ENCODE measurements at regions not wholly inside any gene's neighbourhood (a gene's known extent, or its start where the extent isn't known, plus 50 kb on each side); places are given as distances from the start of the nearest gene placed in this dataset.
A peak's percentile ranks its signal among the peaks of the same experiment; 100 is the strongest.
"Not testable (repeated sequence)": the region's sequence is repeated elsewhere in the genome, so short reads cannot be mapped to it uniquely, and the experiment has no call there.

DNA sequence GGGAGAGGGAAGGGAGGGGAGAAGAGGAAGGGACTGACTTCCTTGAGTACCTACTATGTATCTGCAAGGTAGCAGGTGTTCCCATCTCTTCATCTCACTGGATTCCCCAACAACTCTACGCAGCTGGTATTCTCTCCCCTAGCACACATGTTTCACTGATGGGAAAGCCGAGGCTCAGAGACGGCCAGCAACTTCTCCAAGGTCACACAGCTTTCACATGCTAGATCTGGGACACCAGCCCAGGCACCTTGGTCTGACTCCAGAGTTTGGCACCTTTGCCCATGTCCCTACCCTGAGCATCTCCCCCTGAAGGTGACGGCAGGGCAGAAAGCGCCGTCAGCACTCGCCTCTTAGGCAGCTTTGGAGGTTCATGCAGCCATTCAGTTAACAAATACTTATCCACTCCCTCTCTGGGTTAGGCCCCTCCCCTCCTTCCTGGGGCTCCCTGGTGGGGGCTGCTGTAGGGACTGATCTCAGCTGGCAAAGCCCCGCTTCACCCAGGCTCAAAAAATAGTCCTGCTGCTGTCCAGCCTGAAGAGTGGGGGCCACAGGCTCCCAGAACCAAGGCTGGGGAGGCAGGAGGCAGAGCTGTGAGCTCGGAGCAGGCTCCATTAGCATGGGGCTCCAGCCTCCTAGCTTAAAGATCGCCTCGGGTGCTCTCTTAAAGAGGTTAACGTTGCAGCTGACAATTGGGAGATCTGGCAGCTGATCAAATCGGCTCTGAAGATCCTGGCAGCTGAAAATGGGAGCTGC, 79.4 kb downstream of the IGLL1 start:
- H3F3A ChIP-seq (ENCODE audit: low read depth), result no peaks in the 10 kb centered on the region
- H3K4me2 ChIP-seq, result no peak overlapping the region
- peaks cover 34% of the 10 kb centered on the region for H3K4me1 Mint-ChIP-seq

DNA sequence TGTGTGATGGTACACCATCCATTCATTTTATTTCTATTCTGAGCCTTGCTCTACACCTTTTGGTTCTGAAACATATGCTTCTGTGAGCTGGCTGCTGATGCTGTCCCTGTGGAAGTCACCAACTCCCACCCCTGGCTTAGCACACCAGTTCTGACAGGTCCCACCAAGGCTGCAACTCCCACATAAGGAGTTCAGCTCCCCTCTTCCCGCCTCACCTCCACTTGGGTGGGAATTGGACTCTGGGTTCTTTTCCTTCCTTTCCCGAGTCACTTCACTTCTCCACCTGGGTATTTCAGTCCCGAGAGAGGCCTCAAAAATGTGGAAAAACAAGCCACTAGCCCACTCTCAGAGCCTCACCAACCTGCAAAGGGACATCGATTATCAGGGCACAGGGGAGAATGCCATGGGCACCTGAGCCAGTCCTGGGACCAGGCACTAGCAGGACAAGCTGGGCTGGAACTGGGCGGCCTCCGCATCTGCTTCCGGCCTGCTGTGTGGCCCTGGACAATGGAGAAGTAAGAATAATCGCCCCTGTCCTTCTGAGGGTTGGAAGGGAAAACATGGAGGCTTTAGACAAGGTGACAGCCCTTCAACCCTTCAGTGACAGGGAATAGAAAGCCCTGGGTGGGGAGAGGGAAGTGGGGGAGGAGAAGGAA, 80.1 kb downstream of the IGLL1 start:
- H3K4me3 ChIP-seq, result no peak overlapping the region
- no peaks in the 10 kb centered on the region for H3K36me3 ChIP-seq
- no peaks in the 10 kb centered on the region for H4K20me1 ChIP-seq (ENCODE audit: low read depth)
- H3K9ac ChIP-seq, result no peak overlapping the region
- H3K4me3 Mint-ChIP-seq, result no peak overlapping the region
- H3K27me3 Mint-ChIP-seq (ENCODE audit: insufficient read depth, low read depth), result peaks cover 13% of the 10 kb centered on the region
- H3K4me2 ChIP-seq, result no peak overlapping the region
- TF ChIP-seq EZH2phosphoT487 (IDR thresholded peaks at IDR 0.05) (no peak), EZH2 (IDR thresholded peaks at IDR 0.05) (no peak)
- TF ChIP-seq, protein P1, sequence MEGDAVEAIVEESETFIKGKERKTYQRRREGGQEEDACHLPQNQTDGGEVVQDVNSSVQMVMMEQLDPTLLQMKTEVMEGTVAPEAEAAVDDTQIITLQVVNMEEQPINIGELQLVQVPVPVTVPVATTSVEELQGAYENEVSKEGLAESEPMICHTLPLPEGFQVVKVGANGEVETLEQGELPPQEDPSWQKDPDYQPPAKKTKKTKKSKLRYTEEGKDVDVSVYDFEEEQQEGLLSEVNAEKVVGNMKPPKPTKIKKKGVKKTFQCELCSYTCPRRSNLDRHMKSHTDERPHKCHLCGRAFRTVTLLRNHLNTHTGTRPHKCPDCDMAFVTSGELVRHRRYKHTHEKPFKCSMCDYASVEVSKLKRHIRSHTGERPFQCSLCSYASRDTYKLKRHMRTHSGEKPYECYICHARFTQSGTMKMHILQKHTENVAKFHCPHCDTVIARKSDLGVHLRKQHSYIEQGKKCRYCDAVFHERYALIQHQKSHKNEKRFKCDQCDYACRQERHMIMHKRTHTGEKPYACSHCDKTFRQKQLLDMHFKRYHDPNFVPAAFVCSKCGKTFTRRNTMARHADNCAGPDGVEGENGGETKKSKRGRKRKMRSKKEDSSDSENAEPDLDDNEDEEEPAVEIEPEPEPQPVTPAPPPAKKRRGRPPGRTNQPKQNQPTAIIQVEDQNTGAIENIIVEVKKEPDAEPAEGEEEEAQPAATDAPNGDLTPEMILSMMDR (IDR thresholded peaks at IDR 0.05), result no peak
- DNase-seq (ENCODE audit: low spot score), result no peak
- no peaks in the 10 kb centered on the region for H3K9me3 Mint-ChIP-seq
- no peak overlapping the region for H2AFZ ChIP-seq (replicated peaks)
- H3K27ac ChIP-seq, result no peak overlapping the region
- peak overlapping the region; percentile 78 for H3K27ac Mint-ChIP-seq
- H3K4me1 Mint-ChIP-seq, result peaks cover 37% of the 10 kb centered on the region
- no peaks in the 10 kb centered on the region for H3K9me3 ChIP-seq (ENCODE audit: low read depth)
- peaks cover 7% of the 10 kb centered on the region for H3K4me1 ChIP-seq
- no peaks in the 10 kb centered on the region for H3F3A ChIP-seq (ENCODE audit: low read depth)
- no peaks in the 10 kb centered on the region for H3K79me2 ChIP-seq (ENCODE audit: low read depth)
- H3K27me3 ChIP-seq, result no peaks in the 10 kb centered on the region
- H3K36me3 Mint-ChIP-seq, result no peaks in the 10 kb centered on the region

More for the DNA sequence above, 79.4 kb downstream of the IGLL1 start:
- TF ChIP-seq, protein P1 (IDR thresholded peaks at IDR 0.05), result no peak
- TF ChIP-seq EZH2phosphoT487 (IDR thresholded peaks at IDR 0.05) (no peak), EZH2 (IDR thresholded peaks at IDR 0.05) (no peak)
- no peak overlapping the region for H2AFZ ChIP-seq (replicated peaks)
- H3K27me3 ChIP-seq, result no peaks in the 10 kb centered on the region
- Mint-ChIP-seq H3K27ac (peak overlapping the region; percentile 50), H3K9me3 (no peaks in the 10 kb centered on the region), H3K4me3 (no peak overlapping the region), H3K27me3 (ENCODE audit: insufficient read depth, low read depth) (peaks cover 17% of the 10 kb centered on the region), H3K36me3 (no peaks in the 10 kb centered on the region)
- no peak for DNase-seq (ENCODE audit: low spot score)
- H3K4me1 ChIP-seq, result peaks cover 7% of the 10 kb centered on the region
- H4K20me1 ChIP-seq (ENCODE audit: low read depth), result no peaks in the 10 kb centered on the region
- H3K36me3 ChIP-seq, result no peaks in the 10 kb centered on the region
- H3K79me2 ChIP-seq (ENCODE audit: low read depth), result no peaks in the 10 kb centered on the region
- H3K9me3 ChIP-seq (ENCODE audit: low read depth), result no peaks in the 10 kb centered on the region
- no peak overlapping the region for H3K4me3 ChIP-seq
- no peak overlapping the region for H3K9ac ChIP-seq
- H3K27ac ChIP-seq, result no peak overlapping the region

DNA sequence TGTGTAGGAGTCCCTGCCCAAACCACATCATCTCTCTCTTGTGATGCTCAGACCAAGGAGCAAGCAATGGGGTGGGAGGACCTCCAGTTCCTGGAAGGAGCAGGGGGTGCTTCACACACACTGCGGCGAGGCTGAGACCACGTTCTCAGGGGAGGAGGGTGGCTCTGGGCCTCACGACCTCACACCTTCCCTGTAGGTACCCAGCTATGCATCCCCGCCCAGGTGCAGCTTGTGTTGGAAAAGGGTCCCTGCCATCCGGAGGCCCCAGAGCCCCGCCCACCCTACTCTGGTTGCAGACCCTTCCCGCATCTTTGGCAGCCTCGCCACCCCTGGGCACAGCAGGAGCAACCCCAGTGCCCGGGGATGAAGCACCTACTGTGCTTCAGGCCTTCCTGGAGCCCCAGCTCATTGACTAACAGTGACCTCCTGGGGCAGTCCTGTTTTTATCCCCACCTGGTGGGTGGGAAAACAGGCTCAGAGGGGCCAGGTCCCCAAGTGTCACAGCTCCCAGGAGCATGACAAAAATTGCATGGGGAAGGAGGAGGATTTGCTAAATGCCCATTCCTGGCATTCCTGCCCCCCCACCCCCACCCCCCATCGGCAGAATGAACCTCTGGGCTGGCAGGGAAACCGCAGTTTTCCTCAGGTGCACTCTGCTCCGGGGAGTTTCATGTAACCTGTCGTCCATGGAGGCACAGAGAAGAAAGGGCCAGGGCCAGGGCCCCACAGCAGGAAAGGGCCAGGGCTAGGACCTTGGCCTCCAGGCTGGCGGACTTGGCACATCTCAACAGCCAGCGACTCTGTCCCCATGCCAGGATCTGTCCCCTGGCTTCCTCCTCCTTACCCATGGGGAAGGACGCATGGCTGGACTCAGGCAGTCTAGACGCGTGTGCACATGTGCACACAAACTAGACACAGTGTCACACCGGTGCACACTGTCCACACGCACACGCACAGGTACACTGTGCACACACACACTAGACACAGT, 81.0 kb downstream of the IGLL1 start:
- Mint-ChIP-seq H3K27me3 (ENCODE audit: insufficient read depth, low read depth) (peaks cover 13% of the 10 kb centered on the region), H3K4me1 (peaks cover 36% of the 10 kb centered on the region), H3K9me3 (no peaks in the 10 kb centered on the region), H3K36me3 (no peaks in the 10 kb centered on the region), H3K4me3 (no peak overlapping the region), H3K27ac (peak overlapping the region; percentile 78)
- Histone ChIP-seq H3K4me1 (peaks cover 7% of the 10 kb centered on the region), H3K79me2 (ENCODE audit: low read depth) (no peaks in the 10 kb centered on the region), H3F3A (ENCODE audit: low read depth) (no peaks in the 10 kb centered on the region), H4K20me1 (ENCODE audit: low read depth) (no peaks in the 10 kb centered on the region), H3K9ac (no peak overlapping the region), H3K4me3 (no peak overlapping the region), H3K27me3 (no peaks in the 10 kb centered on the region), H3K9me3 (ENCODE audit: low read depth) (no peaks in the 10 kb centered on the region), H2AFZ (replicated peaks) (no peak overlapping the region), H3K27ac (no peak overlapping the region), H3K4me2 (no peak overlapping the region), H3K36me3 (no peaks in the 10 kb centered on the region)
- DNase-seq (ENCODE audit: low spot score), result no peak
- TF ChIP-seq, protein P1 (IDR thresholded peaks at IDR 0.05), result no peak
- TF ChIP-seq EZH2 (IDR thresholded peaks at IDR 0.05), result no peak

DNA sequence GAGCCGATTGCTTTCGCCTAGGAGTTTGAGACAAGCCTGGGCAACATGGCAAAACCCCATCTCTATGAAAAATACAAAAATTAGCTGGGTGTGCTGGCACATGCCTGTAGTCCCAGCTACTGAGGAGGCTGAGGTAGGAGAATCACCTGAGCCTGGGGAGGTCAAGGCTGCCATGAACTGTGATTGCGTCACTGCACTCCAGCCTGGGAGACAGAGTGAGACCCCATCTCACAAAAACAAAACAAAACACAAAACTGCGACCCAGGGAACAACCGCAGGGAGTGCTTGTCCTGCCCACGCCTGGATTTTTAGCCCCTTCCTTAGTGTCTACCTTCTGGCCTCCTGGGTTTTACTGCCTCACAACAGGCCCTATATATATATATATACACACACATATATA, 82.2 kb downstream of the IGLL1 start:
- not testable (repeated sequence) for H3K27me3 ChIP-seq; H4K20me1 ChIP-seq (ENCODE audit: low read depth); H3F3A ChIP-seq (ENCODE audit: low read depth); H3K79me2 ChIP-seq (ENCODE audit: low read depth); DNase-seq (ENCODE audit: low spot score); H3K4me2 ChIP-seq; H2AFZ ChIP-seq (replicated peaks); H3K9me3 ChIP-seq (ENCODE audit: low read depth); H3K4me1 ChIP-seq; H3K9ac ChIP-seq; H3K27ac ChIP-seq; H3K4me3 Mint-ChIP-seq; H3K4me3 ChIP-seq; H3K9me3 Mint-ChIP-seq; H3K36me3 ChIP-seq; H3K36me3 Mint-ChIP-seq
- peaks cover 37% of the 10 kb centered on the region for H3K4me1 Mint-ChIP-seq
- H3K27me3 Mint-ChIP-seq (ENCODE audit: insufficient read depth, low read depth), result peaks cover 11% of the 10 kb centered on the region
- H3K27ac Mint-ChIP-seq, result peak overlapping the region; percentile 68

All from neural progenitor cell (in vitro differentiated cells).